ENCODE measurements at regions not wholly inside any gene's neighbourhood (a gene's known extent, or its start where the extent isn't known, plus 50 kb on each side); places are given as distances from the start of the nearest gene placed in this dataset.

DNA sequence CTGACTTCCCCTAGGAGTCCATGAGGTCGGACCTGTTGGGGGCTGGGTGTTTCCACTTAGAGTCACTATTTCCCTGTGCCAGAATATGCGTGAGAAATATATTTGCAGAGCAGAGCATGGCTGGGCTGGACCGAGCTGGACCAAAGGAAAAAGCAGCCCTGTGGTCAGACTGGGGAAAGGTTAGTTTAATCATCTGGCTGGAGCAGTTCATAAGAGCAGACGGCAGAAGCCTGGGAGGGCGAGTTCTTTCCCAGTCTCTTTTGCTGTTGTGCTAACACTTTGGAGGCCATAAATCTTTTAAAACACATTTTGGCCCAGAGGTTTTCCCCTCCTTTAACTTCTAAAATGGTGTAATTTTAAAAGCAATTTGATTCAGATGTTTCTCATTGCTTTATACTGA, 66.5 kb downstream of the GLI2 start:
- DNase-seq (ENCODE audit: extremely low spot score) = no peak
- TF ChIP-seq, protein P1, sequence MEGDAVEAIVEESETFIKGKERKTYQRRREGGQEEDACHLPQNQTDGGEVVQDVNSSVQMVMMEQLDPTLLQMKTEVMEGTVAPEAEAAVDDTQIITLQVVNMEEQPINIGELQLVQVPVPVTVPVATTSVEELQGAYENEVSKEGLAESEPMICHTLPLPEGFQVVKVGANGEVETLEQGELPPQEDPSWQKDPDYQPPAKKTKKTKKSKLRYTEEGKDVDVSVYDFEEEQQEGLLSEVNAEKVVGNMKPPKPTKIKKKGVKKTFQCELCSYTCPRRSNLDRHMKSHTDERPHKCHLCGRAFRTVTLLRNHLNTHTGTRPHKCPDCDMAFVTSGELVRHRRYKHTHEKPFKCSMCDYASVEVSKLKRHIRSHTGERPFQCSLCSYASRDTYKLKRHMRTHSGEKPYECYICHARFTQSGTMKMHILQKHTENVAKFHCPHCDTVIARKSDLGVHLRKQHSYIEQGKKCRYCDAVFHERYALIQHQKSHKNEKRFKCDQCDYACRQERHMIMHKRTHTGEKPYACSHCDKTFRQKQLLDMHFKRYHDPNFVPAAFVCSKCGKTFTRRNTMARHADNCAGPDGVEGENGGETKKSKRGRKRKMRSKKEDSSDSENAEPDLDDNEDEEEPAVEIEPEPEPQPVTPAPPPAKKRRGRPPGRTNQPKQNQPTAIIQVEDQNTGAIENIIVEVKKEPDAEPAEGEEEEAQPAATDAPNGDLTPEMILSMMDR (IDR thresholded peaks at IDR 0.05; ENCODE audit: control extremely low read depth, extremely low read depth, low read depth, missing control alignments) = no peak
- ChIA-PET POLR2A (no interaction called here), CTCF (no interaction called here)

DNA sequence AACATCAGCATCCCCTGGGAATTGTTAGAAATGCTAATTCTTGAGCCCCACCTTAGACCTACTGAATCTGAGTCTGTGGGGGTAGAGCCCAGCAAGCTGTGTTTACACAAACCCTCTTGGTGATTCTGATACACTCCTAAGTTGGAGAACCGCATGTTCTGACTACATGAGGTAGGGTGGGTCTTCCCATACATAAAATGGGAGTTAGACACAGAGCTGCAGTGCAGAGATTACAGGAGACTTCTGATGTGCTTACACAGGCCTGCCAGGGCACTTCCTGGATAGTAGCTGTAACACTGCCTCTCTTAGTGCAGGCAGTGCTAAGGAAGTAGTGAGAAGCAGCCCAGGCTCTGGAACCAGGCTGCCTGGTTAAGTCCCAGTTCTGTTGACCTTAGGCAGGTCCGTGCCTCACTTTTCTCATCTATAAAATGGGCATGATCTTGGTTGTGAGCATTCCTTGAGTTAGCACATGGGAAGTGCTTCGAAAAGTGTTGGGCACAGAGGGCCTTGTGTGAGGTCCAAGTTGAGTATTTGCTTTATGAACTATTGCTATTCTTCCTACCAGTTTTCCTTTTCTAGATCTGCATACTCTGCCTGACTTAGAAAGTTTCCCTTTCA, 67.3 kb downstream of the GLI2 start:
- ChIA-PET POLR2A (no interaction called here), CTCF (no interaction called here)
- TF ChIP-seq, protein P1 (IDR thresholded peaks at IDR 0.05; ENCODE audit: control extremely low read depth, extremely low read depth, low read depth, missing control alignments) = no peak
- DNase-seq (ENCODE audit: extremely low spot score) = no peak

DNA sequence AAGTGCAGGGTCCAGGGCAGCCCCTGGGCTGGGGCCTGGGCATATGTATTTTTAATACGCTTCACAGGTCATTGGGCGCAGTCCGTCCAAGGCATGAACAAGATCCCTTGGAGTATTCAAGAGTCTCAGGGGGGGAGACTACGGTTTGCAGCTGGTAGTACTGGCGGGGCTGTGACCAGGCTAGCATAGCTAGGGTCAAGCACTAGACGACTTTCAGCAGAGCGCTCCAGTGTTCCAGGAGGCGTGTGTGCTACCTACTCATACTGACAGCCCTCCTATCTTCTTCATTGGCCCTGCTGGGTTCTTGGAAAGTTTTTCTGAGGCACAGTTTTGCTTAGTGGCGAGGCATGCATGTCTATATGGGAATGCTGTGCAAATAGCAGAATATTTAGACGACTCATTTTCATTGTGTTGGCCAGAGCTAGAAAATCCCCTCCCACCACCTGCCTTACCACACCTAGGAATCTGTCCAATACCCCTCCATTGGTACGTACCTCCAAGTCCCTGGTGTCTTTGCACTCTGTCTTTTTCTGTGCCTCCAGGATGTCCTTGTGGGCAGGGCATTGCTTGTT, 68.2 kb downstream of the GLI2 start:
- no peak for DNase-seq (ENCODE audit: extremely low spot score)
- ChIA-PET POLR2A (no interaction called here), CTCF (no interaction called here)
- TF ChIP-seq, protein P1 (IDR thresholded peaks at IDR 0.05; ENCODE audit: control extremely low read depth, extremely low read depth, low read depth, missing control alignments) = no peak

DNA sequence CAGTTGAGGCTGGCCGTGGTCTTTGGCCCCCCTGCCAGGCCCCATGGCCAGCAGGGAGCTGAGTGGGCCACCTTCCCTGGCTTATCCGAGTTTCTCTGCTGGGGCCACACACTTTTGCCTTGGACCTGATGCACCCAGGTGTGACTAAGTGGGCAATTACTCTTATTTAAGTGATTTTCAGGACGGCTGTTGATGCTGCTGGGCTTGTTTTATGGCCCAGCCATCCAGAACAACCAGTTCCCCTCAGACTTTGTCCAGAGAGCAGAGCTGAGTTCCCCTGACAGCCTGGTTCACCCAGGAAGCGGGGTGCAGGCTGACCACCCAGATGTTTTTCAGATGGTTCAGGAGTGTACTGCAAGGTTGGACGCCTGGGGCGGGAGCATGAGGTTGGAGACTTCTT, 68.8 kb downstream of the GLI2 start:
- DNase-seq (ENCODE audit: extremely low spot score) = no peak
- POLR2A ChIA-PET = no interaction called here
- TF ChIP-seq, protein P1 (IDR thresholded peaks at IDR 0.05; ENCODE audit: control extremely low read depth, extremely low read depth, low read depth, missing control alignments) = no peak
- CTCF ChIA-PET = interaction anchor here (1.2 kb wide), 1 partner anchor 16 kb away, joined by 3 read pairs; no protein-coding TSS in a partner anchor

DNA sequence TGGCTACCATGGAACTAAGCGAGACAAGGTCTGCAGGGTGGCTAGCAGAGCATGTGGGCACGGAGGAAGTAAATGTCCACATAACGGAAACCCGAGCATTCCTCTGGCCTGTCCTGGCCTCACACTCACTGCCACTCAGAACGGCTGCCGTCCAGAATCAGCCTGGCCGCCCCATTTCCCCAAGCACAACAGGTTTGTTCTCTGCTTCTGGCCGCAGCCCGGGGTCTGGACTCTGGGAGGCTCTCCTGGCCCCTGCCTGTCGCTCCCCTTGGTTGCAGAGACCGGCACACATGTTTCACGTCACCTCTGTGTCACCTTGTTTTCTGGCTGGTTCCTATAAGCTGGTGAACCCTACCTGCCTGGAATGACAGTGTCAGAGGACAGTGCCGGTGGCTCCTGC, 69.3 kb downstream of the GLI2 start:
- no peak for DNase-seq (ENCODE audit: extremely low spot score)
- POLR2A ChIA-PET = no interaction called here
- TF ChIP-seq, protein P1 (IDR thresholded peaks at IDR 0.05; ENCODE audit: control extremely low read depth, extremely low read depth, low read depth, missing control alignments) = no peak
- CTCF ChIA-PET = interaction anchor here (1.0 to 1.2 kb wide), 2 partner anchors 15 to 28 kb away, joined by 3 read pairs; no protein-coding TSS in a partner anchor

DNA sequence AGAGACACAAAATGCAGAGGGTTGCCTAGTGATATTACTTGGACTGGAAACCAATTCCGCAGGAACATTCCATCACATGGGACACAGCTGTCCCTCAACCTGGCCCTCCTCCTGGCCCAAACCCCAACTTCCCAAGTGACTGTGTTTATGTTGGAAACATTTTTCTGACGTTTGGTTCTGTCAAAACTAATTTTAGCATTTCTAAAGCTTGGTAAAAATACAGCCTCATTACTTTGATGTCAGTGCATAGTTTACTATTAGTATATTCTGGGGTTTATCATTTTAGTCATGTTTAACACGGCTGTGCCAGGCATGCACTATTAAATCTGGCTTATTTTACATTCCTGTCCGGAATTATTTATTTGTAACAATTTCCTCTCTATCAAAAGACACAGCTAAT, 69.9 kb downstream of the GLI2 start:
- POLR2A ChIA-PET = no interaction called here
- CTCF ChIA-PET = interaction anchor here (1.0 to 1.2 kb wide), 2 partner anchors 14 to 28 kb away, joined by 3 read pairs; no protein-coding TSS in a partner anchor
- no peak for DNase-seq (ENCODE audit: extremely low spot score)
- TF ChIP-seq, protein P1 (IDR thresholded peaks at IDR 0.05; ENCODE audit: control extremely low read depth, extremely low read depth, low read depth, missing control alignments) = no peak
